Psoas muscle (tissue), 7 donors: ENCODE measurements at regions not wholly inside any gene's neighbourhood (a gene's known extent, or its start where the extent isn't known, plus 50 kb on each side); places are given as distances from the start of the nearest gene placed in this dataset.

ENCODE experiments used
- ATAC-seq, 4 donors: fragments of 200-7000 bp; cut with Tn5 transposase; one replicate each; pipeline ENCODE4 v1.9.1; 2020; ENCODE audit warnings: moderate library complexity in 3 of 4, mild to moderate bottlenecking in 2 of 4
- DNase-seq, 2 donors: peaks; one replicate each; pipeline ENCODE4 v3.0.0-alpha.2; 2020
- H3K27ac ChIP-seq: fragments of 200-600 bp; one replicate; pipeline ENCODE4 v1.8.0; 2022
- H3K27me3 ChIP-seq, 3 donors: fragments of 200-600 bp in 1 of 3; one replicate each; pipeline versions ENCODE4 v1.6.1 to v1.8.0; 2013 to 2022; ENCODE audit warnings: low read length in 2 of 3, mild to moderate bottlenecking in 2 of 3, moderate library complexity in 1 of 3; ENCODE audit not compliant: insufficient read depth in 3 of 3
- H3K36me3 ChIP-seq, 2 donors: fragments of 200-600 bp in 1 of 2; one replicate each; pipeline versions ENCODE4 v1.6.1 to v1.8.0; 2013 to 2022; ENCODE audit warnings: low read depth in 1 of 2, mild to moderate bottlenecking in 1 of 2, moderate library complexity in 1 of 2; ENCODE audit not compliant: insufficient read depth in 1 of 2
- H3K4me1 ChIP-seq: fragments of 200-600 bp; one replicate; pipeline ENCODE4 v1.8.0; 2022
- H3K4me3 ChIP-seq: fragments of 200-600 bp; one replicate; pipeline ENCODE4 v1.8.0; 2022; ENCODE audit warnings: mild to moderate bottlenecking
- H3K9me3 ChIP-seq: fragments of 200-600 bp; one replicate; pipeline ENCODE4 v1.8.0; 2022
- CTCF ChIP-seq: fragments of 200-600 bp; IDR thresholded peaks from one replicate; pipeline ENCODE4 v1.8.0; 2022; ENCODE audit warnings: antibody characterized with exemption
- WGBS, 3 donors: extraction: QIAGEN DNeasy Blood & Tissue Kit; methylation state at CpG; one replicate each; pipeline versions ENCODE4 v1.1.6 to v1.1.7; 2013; 5-methylcytosine and 5-hydroxymethylcytosine counted together
- intact Hi-C, 2 donors: fragments of 100-400 bp; cut with DNase I; formaldehyde crosslinking; loops; one replicate each; pipeline versions ENCODE4 v1.11.0 to v1.14.2; 2022
- donor health status: healthy with polysubstance abuse.
- donor health status: DM: no; HTN: no; CAD: no; lungs with moderate emphysema.
- donor health status: Bipolar disorder and iron deficiency.
- donor health status: healthy.
- donor health status: DM: yes; HTN: yes; CAD: no.
- donor health status: DM: no; HTN: no; CAD: no.
- donor health status: DM: yes; HTN: yes; CAD: no.

DNA sequence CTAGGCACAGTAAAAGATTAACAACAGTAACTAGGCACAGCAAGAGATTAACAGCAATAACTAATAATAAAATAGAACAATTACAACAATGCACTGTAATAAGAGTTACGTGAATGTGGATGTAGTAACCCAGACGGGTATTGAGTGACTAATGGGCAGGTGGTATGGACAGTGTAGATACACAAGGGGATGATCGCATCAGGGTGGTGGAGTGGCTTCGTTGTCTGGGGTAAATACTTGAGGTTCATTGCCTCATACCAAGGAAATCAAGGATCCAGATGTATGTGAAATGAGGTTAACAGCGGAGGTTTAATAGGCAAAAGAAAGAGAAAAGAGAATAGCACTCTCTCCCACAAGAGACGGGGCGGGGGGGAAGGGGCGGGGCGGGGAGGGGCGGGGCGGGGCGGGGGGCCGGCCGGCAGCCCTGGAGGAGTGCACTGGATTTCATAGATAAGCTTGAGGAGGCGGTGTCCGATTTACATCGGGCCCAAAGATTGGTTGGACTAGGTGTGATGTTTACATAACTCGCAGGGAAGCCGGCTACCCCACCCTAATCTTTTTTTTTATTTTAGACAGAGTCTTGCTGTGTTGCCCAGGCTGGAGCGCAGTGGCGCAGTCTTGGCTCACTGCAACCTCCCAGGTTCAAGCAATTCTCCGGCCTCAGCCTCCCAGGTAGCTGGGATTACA is 106.3 kb downstream of the KCTD15 start:
- intact Hi-C loops = loop anchor here in 1 of 2 donors (10.0 kb wide), 1 partner anchor 108 kb away; the partner anchor contains the start of gene KCTD15
- H3K27me3 ChIP-seq = peaks cover 0 to 48% (median 13%) of the 10 kb centered on the region in 3 donors

GRCh38 chr19:33903489-33903850 is 106.8 kb downstream of the KCTD15 start:
- no peak for ATAC-seq
- WGBS, 3 donors = 76 to 89% (median 82%) methylated on average over 9 of the region's 9 CpGs
- Histone ChIP-seq H3K4me3 (no peak overlapping the region), H3K9me3 (peaks cover 2% of the 10 kb centered on the region), H3K27me3 (peaks cover 0 to 49% (median 14%) of the 10 kb centered on the region in 3 donors), H3K36me3 (no peaks in the 10 kb centered on the region), H3K4me1 (no peaks in the 10 kb centered on the region), H3K27ac (no peak overlapping the region)
- intact Hi-C loops = loop anchor here in 1 of 2 donors (10.0 kb wide), 1 partner anchor 109 kb away; the partner anchor contains the start of gene KCTD15
- no peak for DNase-seq
- no peak for TF ChIP-seq CTCF

More for the DNA sequence above, 106.3 kb downstream of the KCTD15 start:
- ATAC-seq = no peak
- Histone ChIP-seq H3K4me3 (no peak overlapping the region), H3K27ac (no peak overlapping the region), H3K36me3 (no peaks in the 10 kb centered on the region), H3K9me3 (peaks cover 7% of the 10 kb centered on the region), H3K4me1 (no peaks in the 10 kb centered on the region)
- WGBS, 3 donors = 61 to 85% (median 82%) methylated on average over 16 to 20 of the region's 22 CpGs
- TF ChIP-seq CTCF = no peak
- no peak for DNase-seq

GRCh38 chr19:33904681-33905080 is 108.0 kb downstream of the KCTD15 start:
- TF ChIP-seq CTCF = no peak
- peak in 2 of 4 donors; percentile 45 to 60 for ATAC-seq
- Histone ChIP-seq H3K27ac (peak overlapping the region; percentile 75), H3K4me3 (no peak overlapping the region), H3K4me1 (no peaks in the 10 kb centered on the region), H3K9me3 (no peaks in the 10 kb centered on the region), H3K36me3 (no peaks in the 10 kb centered on the region), H3K27me3 (peaks cover 0 to 49% (median 17%) of the 10 kb centered on the region in 3 donors)
- WGBS, 3 donors = 33 to 60% (median 39%) methylated on average over 7 of the region's 7 CpGs
- intact Hi-C loops = loop anchor here in 1 of 2 donors (10.0 kb wide), 1 partner anchor 110 kb away; the partner anchor contains the start of gene KCTD15
- peak in 1 of 2 donors; percentile 18 for DNase-seq

DNA sequence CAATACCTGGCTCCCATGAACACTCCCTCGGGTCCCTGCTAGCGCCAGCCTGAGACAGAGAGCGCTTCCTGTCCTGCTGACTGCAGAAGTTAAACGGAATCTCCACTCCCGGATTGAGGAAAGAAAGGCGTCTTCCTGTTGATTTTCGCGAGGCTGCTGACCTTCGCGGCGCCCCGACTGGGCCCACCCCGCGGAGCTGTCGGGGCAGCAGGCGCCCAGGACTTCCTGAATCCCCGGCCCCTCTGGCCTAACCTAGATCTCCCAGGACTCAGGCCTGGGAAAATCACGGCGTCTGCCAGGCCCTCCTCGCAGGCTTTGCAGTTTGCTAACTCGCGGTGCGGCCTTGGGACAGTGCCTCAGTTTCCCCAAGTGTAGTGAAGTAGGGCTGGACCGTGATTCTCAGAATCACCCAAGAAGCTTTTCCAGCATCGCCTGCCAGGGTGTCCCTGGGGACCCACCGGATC is 108.8 kb downstream of the KCTD15 start:
- Histone ChIP-seq H3K4me3 (peak overlapping the region; percentile 62), H3K36me3 (no peaks in the 10 kb centered on the region), H3K27ac (peak overlapping the region; percentile 75), H3K9me3 (no peaks in the 10 kb centered on the region), H3K27me3 (peaks cover 0 to 49% (median 17%) of the 10 kb centered on the region in 3 donors), H3K4me1 (no peaks in the 10 kb centered on the region)
- ATAC-seq (peak in 3 of 4 donors; percentile 20 to 40 (median 20)), DNase-seq (peak; percentile 27 to 54)
- WGBS, 3 donors = 9 to 12% (median 10%) methylated on average over 24 to 26 of the region's 26 CpGs
- no peak for TF ChIP-seq CTCF
- intact Hi-C loops = loop anchor here in 1 of 2 donors (10.0 kb wide), 1 partner anchor 111 kb away; the partner anchor contains the start of gene KCTD15
